ENCODE measurements at regions not wholly inside any gene's neighbourhood (a gene's known extent, or its start where the extent isn't known, plus 50 kb on each side); places are given as distances from the start of the nearest gene placed in this dataset.
"Not testable (repeated sequence)": the region's sequence is repeated elsewhere in the genome, so short reads cannot be mapped to it uniquely, and the experiment has no call there.

- Histone ChIP-seq H2AFZ (no peak overlapping the region), H4K20me1 (ENCODE audit: insufficient read depth) (peaks cover 4% of the 10 kb centered on the region; the same call in 1 of the 2 replicates), H3K4me2 (no peak overlapping the region), H3K9me2 (ENCODE audit: insufficient read depth) (no peaks in the 10 kb centered on the region), H3K4me3 (no peak overlapping the region), H3K27ac (no peak overlapping the region), H3K36me3 (ENCODE audit: low read depth) (no peaks in the 10 kb centered on the region), H3K27me3 (ENCODE audit: insufficient read depth, low read depth) (no peaks in the 10 kb centered on the region), H3F3A (ENCODE audit: insufficient read depth, low read depth) (no peaks in the 10 kb centered on the region), H3K4me1 (replicated peaks; ENCODE audit: insufficient read depth) (no peaks in the 10 kb centered on the region), H3K79me2 (ENCODE audit: low read depth) (no peaks in the 10 kb centered on the region), H3K9me3 (ENCODE audit: insufficient read depth, low read depth) (no peaks in the 10 kb centered on the region)
- BruUV-seq (replicated peaks) = no TSS peak
- ChIA-PET CTCF (no interaction called here), POLR2A (ENCODE audit: unreplicated experiment) (no interaction called here)
- TF ChIP-seq EZH2 (IDR thresholded peaks at IDR 0.05; ENCODE audit: low read depth) = no peak
- no peak for TF ChIP-seq CTCF (conservative IDR thresholded peaks at IDR 0.05)
- intact Hi-C loops (cut with micrococcal nuclease; ENCODE audit: unreplicated experiment) = no loop called here
- no peak for DNase-seq
Observed at GRCh38 chr3:13139471-13140065, 66.3 kb upstream of the IQSEC1 start.

GRCh38 chr3:13138833-13139145 lies 65.6 kb upstream of the IQSEC1 start:
- H3K9me2 ChIP-seq (ENCODE audit: insufficient read depth) = no peaks in the 10 kb centered on the region
- H3K79me2 ChIP-seq (ENCODE audit: low read depth) = no peaks in the 10 kb centered on the region
- H3K4me3 ChIP-seq = no peak overlapping the region
- no TSS peak for BruUV-seq (replicated peaks)
- DNase-seq = no peak
- H3K27me3 ChIP-seq (ENCODE audit: insufficient read depth, low read depth) = no peaks in the 10 kb centered on the region
- CTCF ChIA-PET = no interaction called here
- no peaks in the 10 kb centered on the region for H3F3A ChIP-seq (ENCODE audit: insufficient read depth, low read depth)
- no peaks in the 10 kb centered on the region for H3K9me3 ChIP-seq (ENCODE audit: insufficient read depth, low read depth)
- POLR2A ChIA-PET (ENCODE audit: unreplicated experiment) = interaction anchor here (0.5 kb wide), 1 partner anchor 1664 kb away, joined by 3 read pairs; no protein-coding TSS in a partner anchor
- intact Hi-C loops (cut with micrococcal nuclease; ENCODE audit: unreplicated experiment) = no loop called here
- no peaks in the 10 kb centered on the region for H3K4me1 ChIP-seq (replicated peaks; ENCODE audit: insufficient read depth)
- no peak overlapping the region for H2AFZ ChIP-seq
- H3K27ac ChIP-seq = no peak overlapping the region
- peaks cover 4% of the 10 kb centered on the region for H4K20me1 ChIP-seq (ENCODE audit: insufficient read depth)
- no peak overlapping the region for H3K4me2 ChIP-seq
- TF ChIP-seq CTCF (conservative IDR thresholded peaks at IDR 0.05) (no peak), EZH2 (IDR thresholded peaks at IDR 0.05; ENCODE audit: low read depth) (no peak)
- no peaks in the 10 kb centered on the region for H3K36me3 ChIP-seq (ENCODE audit: low read depth)

- Histone ChIP-seq H3K27me3 (ENCODE audit: insufficient read depth, low read depth) (no peaks in the 10 kb centered on the region), H3K9me2 (ENCODE audit: insufficient read depth) (no peaks in the 10 kb centered on the region), H3F3A (ENCODE audit: insufficient read depth, low read depth) (no peaks in the 10 kb centered on the region), H3K79me2 (ENCODE audit: low read depth) (no peaks in the 10 kb centered on the region), H3K4me2 (no peak overlapping the region), H2AFZ (no peak overlapping the region), H3K9me3 (ENCODE audit: insufficient read depth, low read depth) (no peaks in the 10 kb centered on the region), H4K20me1 (ENCODE audit: insufficient read depth) (peaks cover 4% of the 10 kb centered on the region), H3K4me3 (no peak overlapping the region), H3K36me3 (ENCODE audit: low read depth) (no peaks in the 10 kb centered on the region), H3K4me1 (replicated peaks; ENCODE audit: insufficient read depth) (no peaks in the 10 kb centered on the region), H3K27ac (no peak overlapping the region)
- DNase-seq = no peak
- intact Hi-C loops (cut with micrococcal nuclease; ENCODE audit: unreplicated experiment) = no loop called here
- no peak for TF ChIP-seq CTCF (conservative IDR thresholded peaks at IDR 0.05)
- no peak for TF ChIP-seq EZH2 (IDR thresholded peaks at IDR 0.05; ENCODE audit: low read depth)
- no TSS peak for BruUV-seq (replicated peaks)
- POLR2A ChIA-PET (ENCODE audit: unreplicated experiment) = interaction anchor here (0.5 kb wide), 1 partner anchor 1663 kb away, joined by 3 read pairs; no protein-coding TSS in a partner anchor
- CTCF ChIA-PET = interaction anchor here (0.6 kb wide), 1 partner anchor 88 kb away, joined by 4 read pairs; no protein-coding TSS in a partner anchor
Observed at GRCh38 chr3:13137941-13138832, 65.0 kb upstream of the IQSEC1 start.

- H4K20me1 ChIP-seq (ENCODE audit: insufficient read depth); intact Hi-C loops (cut with micrococcal nuclease; ENCODE audit: unreplicated experiment); H3K9me3 ChIP-seq (ENCODE audit: insufficient read depth, low read depth); H3K4me2 ChIP-seq; POLR2A ChIA-PET (ENCODE audit: unreplicated experiment); H3K79me2 ChIP-seq (ENCODE audit: low read depth); BruUV-seq (replicated peaks); H3K4me3 ChIP-seq; H3K27ac ChIP-seq; DNase-seq; CTCF ChIA-PET; H3K27me3 ChIP-seq (ENCODE audit: insufficient read depth, low read depth); H2AFZ ChIP-seq; H3F3A ChIP-seq (ENCODE audit: insufficient read depth, low read depth); H3K36me3 ChIP-seq (ENCODE audit: low read depth); H3K4me1 ChIP-seq (replicated peaks; ENCODE audit: insufficient read depth); H3K9me2 ChIP-seq (ENCODE audit: insufficient read depth): not testable (repeated sequence)
Observed at GRCh38 chr3:13136848-13137247, 63.6 kb upstream of the IQSEC1 start.
